Limb (tissue), 2 donors: ENCODE measurements at regions not wholly inside any gene's neighbourhood (a gene's known extent, or its start where the extent isn't known, plus 50 kb on each side); places are given as distances from the start of the nearest gene placed in this dataset.

ENCODE experiments used
- DNase-seq, 2 donors: peaks; one replicate each; pipeline ENCODE4 v3.0.0-alpha.2; 2016; ENCODE audit errors: extremely low spot score in 2 of 2

- peak; percentile 31 to 47 for DNase-seq
Measured at GRCh38 chrX:45322382-45322781, 121.7 kb upstream of the DIPK2B start.

- DNase-seq: no peak
Measured at GRCh38 chrX:45320191-45320590, 119.5 kb upstream of the DIPK2B start.

GRCh38 chrX:45309801-45310200, 109.1 kb upstream of the DIPK2B start:
- no peak for DNase-seq

GRCh38 chrX:45309096-45309495, 108.4 kb upstream of the DIPK2B start:
- DNase-seq: no peak

GRCh38 chrX:45306794-45307193, 106.1 kb upstream of the DIPK2B start:
- no peak for DNase-seq

GRCh38 chrX:45300638-45301037, 100.0 kb upstream of the DIPK2B start:
- no peak for DNase-seq

GRCh38 chrX:45295259-45295986, 94.7 kb upstream of the DIPK2B start:
- DNase-seq: peak in 1 of 2 donors; percentile 22

GRCh38 chrX:45274576-45274975, 73.9 kb upstream of the DIPK2B start:
- no peak for DNase-seq

- DNase-seq: no peak
Measured at GRCh38 chrX:45267007-45267406, 66.3 kb upstream of the DIPK2B start.

GRCh38 chrX:45266456-45266855, 65.8 kb upstream of the DIPK2B start:
- DNase-seq: no peak

GRCh38 chrX:45264865-45265264, 64.2 kb upstream of the DIPK2B start:
- no peak for DNase-seq

- no peak for DNase-seq
Measured at GRCh38 chrX:45261471-45261870, 60.8 kb upstream of the DIPK2B start.

GRCh38 chrX:45261005-45261404, 60.3 kb upstream of the DIPK2B start:
- no peak for DNase-seq

GRCh38 chrX:45258731-45259402, 58.2 kb upstream of the DIPK2B start:
- DNase-seq: no peak
